GM18507 (cell line): ENCODE measurements at regions not wholly inside any gene's neighbourhood (a gene's known extent, or its start where the extent isn't known, plus 50 kb on each side); places are given as distances from the start of the nearest gene placed in this dataset.
"Not testable (repeated sequence)": the region's sequence is repeated elsewhere in the genome, so short reads cannot be mapped to it uniquely, and the experiment has no call there.

Experiments used
- DNase-seq: peaks from one replicate; pipeline ENCODE4 v3.0.0; 2011; ENCODE audit warnings: low read depth; ENCODE audit not compliant: insufficient read length; ENCODE audit errors: extremely low spot score
- FAIRE-seq: peaks from 2 replicates; lab custom pipeline; 2011; peaks lifted over from hg19 to GRCh38; lab: Jason Lieb, UNC

GRCh38 chr18:29418136-29418535 is 1241.2 kb upstream of the CDH2 start:
- no peak for DNase-seq
- FAIRE-seq = no peak

- DNase-seq (no peak), FAIRE-seq (no peak)
Measured at GRCh38 chr18:29406996-29407395, 1230.1 kb upstream of the CDH2 start.

GRCh38 chr18:29397536-29397935 is 1220.6 kb upstream of the CDH2 start:
- no peak for FAIRE-seq
- no peak for DNase-seq

GRCh38 chr18:29383311-29384273 is 1206.7 kb upstream of the CDH2 start:
- DNase-seq (no peak), FAIRE-seq (no peak)

- FAIRE-seq (no peak), DNase-seq (no peak)
Measured at GRCh38 chr18:29378651-29379136, 1201.8 kb upstream of the CDH2 start.

GRCh38 chr18:29377346-29377745 is 1200.4 kb upstream of the CDH2 start:
- FAIRE-seq = no peak
- DNase-seq = no peak

GRCh38 chr18:29373000-29373399 is 1196.1 kb upstream of the CDH2 start:
- DNase-seq (no peak), FAIRE-seq (no peak)

- no peak for DNase-seq
- no peak for FAIRE-seq
Measured at GRCh38 chr18:29361843-29362242, 1184.9 kb upstream of the CDH2 start.

GRCh38 chr18:29360659-29361058 is 1183.7 kb upstream of the CDH2 start:
- not testable (repeated sequence) for FAIRE-seq, DNase-seq

- FAIRE-seq, DNase-seq: not testable (repeated sequence)
Measured at GRCh38 chr18:29359222-29359621, 1182.3 kb upstream of the CDH2 start.

- no peak for FAIRE-seq
- no peak for DNase-seq
Measured at GRCh38 chr18:29351171-29351570, 1174.2 kb upstream of the CDH2 start.

GRCh38 chr18:29328932-29329331 is 1152.0 kb upstream of the CDH2 start:
- FAIRE-seq (no peak), DNase-seq (no peak)

GRCh38 chr18:29326214-29326613 is 1149.3 kb upstream of the CDH2 start:
- DNase-seq = no peak
- no peak for FAIRE-seq

GRCh38 chr18:29321561-29321960 is 1144.6 kb upstream of the CDH2 start:
- FAIRE-seq = no peak
- DNase-seq = no peak

- no peak for FAIRE-seq
Measured at GRCh38 chr18:29313312-29313711, 1136.4 kb upstream of the CDH2 start.

GRCh38 chr18:29311580-29311979 is 1134.7 kb upstream of the CDH2 start:
- DNase-seq = no peak

More at GRCh38 chr18:29313312-29313711, 1136.4 kb upstream of the CDH2 start:
- no peak for DNase-seq

GRCh38 chr18:29309366-29309765 is 1132.4 kb upstream of the CDH2 start:
- DNase-seq = no peak
- FAIRE-seq = no peak

More at GRCh38 chr18:29311580-29311979, 1134.7 kb upstream of the CDH2 start:
- no peak for FAIRE-seq

- DNase-seq = no peak
- no peak for FAIRE-seq
Measured at GRCh38 chr18:29307982-29308381, 1131.1 kb upstream of the CDH2 start.

GRCh38 chr18:29307231-29307630 is 1130.3 kb upstream of the CDH2 start:
- FAIRE-seq (no peak), DNase-seq (no peak)

GRCh38 chr18:29305516-29305915 is 1128.6 kb upstream of the CDH2 start:
- no peak for DNase-seq
- FAIRE-seq = no peak

GRCh38 chr18:29301048-29301447 is 1124.1 kb upstream of the CDH2 start:
- FAIRE-seq (no peak), DNase-seq (no peak)
